ENCODE measurements at regions not wholly inside any gene's neighbourhood (a gene's known extent, or its start where the extent isn't known, plus 50 kb on each side); places are given as distances from the start of the nearest gene placed in this dataset.

- Histone ChIP-seq H4K20me1 (ENCODE audit: control insufficient read depth, extremely low read depth, insufficient read depth, low read length) (no peaks in the 10 kb centered on the region), H3K9ac (ENCODE audit: insufficient read depth, low read length) (no peak overlapping the region), H3K4me1 (ENCODE audit: control insufficient read depth, extremely low read depth, insufficient read depth, low read length) (no peaks in the 10 kb centered on the region), H3K79me2 (ENCODE audit: control insufficient read depth, insufficient read depth, low read length) (no peaks in the 10 kb centered on the region), H3K4me3 (replicated peaks in 1 of 4; ENCODE audit: control extremely low read depth in 1 of 4, insufficient read depth in 1 of 4, low read depth in 3 of 4, low read length in 4 of 4) (no peak overlapping the region), H3K4me2 (ENCODE audit: extremely low read depth, insufficient read depth, low read length) (no peak overlapping the region), H3K9me3 (ENCODE audit: control insufficient read depth, insufficient read depth, low read depth, low read length) (no peaks in the 10 kb centered on the region), H3K27me3 (ENCODE audit: control insufficient read depth, insufficient read depth, low read length) (no peaks in the 10 kb centered on the region), H3K36me3 (ENCODE audit: control insufficient read depth, insufficient read depth, low read length) (no peaks in the 10 kb centered on the region), H3K27ac (ENCODE audit: insufficient read depth, low read length) (no peak overlapping the region), H2AFZ (ENCODE audit: low read length) (no peak overlapping the region)
- no peak for TF ChIP-seq EZH2 (IDR thresholded peaks at IDR 0.05; ENCODE audit: low read length, missing control alignments)
- no peak for TF ChIP-seq CTCF (conservative IDR thresholded peaks at IDR 0.05 in 1 of 2, IDR thresholded peaks at IDR 0.05 in 1 of 2; ENCODE audit: low read depth in 1 of 2, low read length in 2 of 2)
- DNase-seq (ENCODE audit: low read depth in 2 of 2), result no peak
Observed at GRCh38 chr7:142381727-142382390, 124.0 kb upstream of the PRSS58 start.

GRCh38 chr7:142380069-142380468 lies 122.2 kb upstream of the PRSS58 start:
- no peaks in the 10 kb centered on the region for H3K36me3 ChIP-seq (ENCODE audit: control insufficient read depth, insufficient read depth, low read length)
- no peaks in the 10 kb centered on the region for H3K4me1 ChIP-seq (ENCODE audit: control insufficient read depth, extremely low read depth, insufficient read depth, low read length)
- no peak overlapping the region for H2AFZ ChIP-seq (ENCODE audit: low read length)
- no peak overlapping the region for H3K9ac ChIP-seq (ENCODE audit: insufficient read depth, low read length)
- no peak overlapping the region for H3K27ac ChIP-seq (ENCODE audit: insufficient read depth, low read length)
- no peak for DNase-seq (ENCODE audit: low read depth in 2 of 2)
- no peaks in the 10 kb centered on the region for H3K9me3 ChIP-seq (ENCODE audit: control insufficient read depth, insufficient read depth, low read depth, low read length)
- H3K27me3 ChIP-seq (ENCODE audit: control insufficient read depth, insufficient read depth, low read length), result no peaks in the 10 kb centered on the region
- no peak for TF ChIP-seq CTCF (conservative IDR thresholded peaks at IDR 0.05 in 1 of 2, IDR thresholded peaks at IDR 0.05 in 1 of 2; ENCODE audit: low read depth in 1 of 2, low read length in 2 of 2)
- no peak for TF ChIP-seq EZH2 (IDR thresholded peaks at IDR 0.05; ENCODE audit: low read length, missing control alignments)
- H4K20me1 ChIP-seq (ENCODE audit: control insufficient read depth, extremely low read depth, insufficient read depth, low read length), result no peaks in the 10 kb centered on the region
- H3K79me2 ChIP-seq (ENCODE audit: control insufficient read depth, insufficient read depth, low read length), result no peaks in the 10 kb centered on the region
- no peak overlapping the region for H3K4me2 ChIP-seq (ENCODE audit: extremely low read depth, insufficient read depth, low read length)
- no peak overlapping the region for H3K4me3 ChIP-seq (replicated peaks in 1 of 4; ENCODE audit: control extremely low read depth in 1 of 4, insufficient read depth in 1 of 4, low read depth in 3 of 4, low read length in 4 of 4)

GRCh38 chr7:142379201-142379885 lies 121.5 kb upstream of the PRSS58 start:
- Histone ChIP-seq H3K4me2 (ENCODE audit: extremely low read depth, insufficient read depth, low read length) (no peak overlapping the region), H3K9me3 (ENCODE audit: control insufficient read depth, insufficient read depth, low read depth, low read length) (no peaks in the 10 kb centered on the region), H3K27me3 (ENCODE audit: control insufficient read depth, insufficient read depth, low read length) (no peaks in the 10 kb centered on the region), H3K36me3 (ENCODE audit: control insufficient read depth, insufficient read depth, low read length) (no peaks in the 10 kb centered on the region), H2AFZ (ENCODE audit: low read length) (no peak overlapping the region), H3K4me1 (ENCODE audit: control insufficient read depth, extremely low read depth, insufficient read depth, low read length) (peaks cover 2% of the 10 kb centered on the region), H3K27ac (ENCODE audit: insufficient read depth, low read length) (no peak overlapping the region), H4K20me1 (ENCODE audit: control insufficient read depth, extremely low read depth, insufficient read depth, low read length) (no peaks in the 10 kb centered on the region), H3K9ac (ENCODE audit: insufficient read depth, low read length) (no peak overlapping the region), H3K4me3 (replicated peaks in 1 of 4; ENCODE audit: control extremely low read depth in 1 of 4, insufficient read depth in 1 of 4, low read depth in 3 of 4, low read length in 4 of 4) (no peak overlapping the region), H3K79me2 (ENCODE audit: control insufficient read depth, insufficient read depth, low read length) (no peaks in the 10 kb centered on the region)
- TF ChIP-seq EZH2 (IDR thresholded peaks at IDR 0.05; ENCODE audit: low read length, missing control alignments) (no peak), CTCF (conservative IDR thresholded peaks at IDR 0.05 in 1 of 2, IDR thresholded peaks at IDR 0.05 in 1 of 2; ENCODE audit: low read depth in 1 of 2, low read length in 2 of 2) (no peak)
- no peak for DNase-seq (ENCODE audit: low read depth in 2 of 2)
